T-helper 17 cell (primary cell): ENCODE measurements at regions not wholly inside any gene's neighbourhood (a gene's known extent, or its start where the extent isn't known, plus 50 kb on each side); places are given as distances from the start of the nearest gene placed in this dataset.

Experiments
- ATAC-seq: fragments of 150-1000 bp; cut with Tn5 transposase; 2 replicates; pipeline ENCODE4 v1.10.0; 2021; ENCODE audit warnings: mild to moderate bottlenecking, moderate library complexity
- DNase-seq, 3 donors: peaks; one replicate each; pipeline versions ENCODE4 v3.0.0 to v3.0.0-alpha.2; 2020 to 2021
- H3K9me3 ChIP-seq: one replicate; pipeline ENCODE4 v1.7.0; 2013; ENCODE audit warnings: low read length, mild to moderate bottlenecking; ENCODE audit not compliant: control insufficient read depth, poor library complexity, severe bottlenecking
- H3K27ac Mint-ChIP-seq: one replicate; pipeline ENCODE4 v1.8.0; 2022; ENCODE audit warnings: mild to moderate bottlenecking, moderate library complexity, mixed read lengths
- H3K27me3 Mint-ChIP-seq: one replicate; pipeline ENCODE4 v1.8.0; 2022; ENCODE audit warnings: mixed read lengths
- H3K36me3 Mint-ChIP-seq: one replicate; pipeline ENCODE4 v1.8.0; 2022; ENCODE audit warnings: low read depth, mixed read lengths
- H3K4me1 Mint-ChIP-seq: one replicate; pipeline ENCODE4 v1.8.0; 2022; ENCODE audit warnings: mild to moderate bottlenecking, mixed read lengths
- H3K4me3 Mint-ChIP-seq: one replicate; pipeline ENCODE4 v1.8.0; 2022; ENCODE audit warnings: mild to moderate bottlenecking, moderate library complexity, mixed read lengths

GRCh38 chr6:15841937-15842726, 179.3 kb upstream of the DTNBP1 start:
- DNase-seq, result no peak
- Mint-ChIP-seq H3K4me3 (no peak overlapping the region), H3K27me3 (peaks cover 18% of the 10 kb centered on the region), H3K4me1 (no peaks in the 10 kb centered on the region), H3K36me3 (no peaks in the 10 kb centered on the region), H3K27ac (no peak overlapping the region)
- H3K9me3 ChIP-seq, result no peaks in the 10 kb centered on the region
- no peak for ATAC-seq

- Mint-ChIP-seq H3K36me3 (no peaks in the 10 kb centered on the region), H3K27ac (no peak overlapping the region), H3K4me3 (no peak overlapping the region), H3K27me3 (peaks cover 18% of the 10 kb centered on the region), H3K4me1 (no peaks in the 10 kb centered on the region)
- DNase-seq (no peak), ATAC-seq (no peak)
- no peaks in the 10 kb centered on the region for H3K9me3 ChIP-seq
Observed at GRCh38 chr6:15839969-15840541, 177.2 kb upstream of the DTNBP1 start.

GRCh38 chr6:15837205-15837604, 174.4 kb upstream of the DTNBP1 start:
- no peaks in the 10 kb centered on the region for H3K36me3 Mint-ChIP-seq
- H3K27me3 Mint-ChIP-seq, result peaks cover 18% of the 10 kb centered on the region
- no peak for ATAC-seq
- DNase-seq, result no peak
- H3K4me3 Mint-ChIP-seq, result no peak overlapping the region
- H3K4me1 Mint-ChIP-seq, result no peaks in the 10 kb centered on the region
- H3K27ac Mint-ChIP-seq, result no peak overlapping the region
- H3K9me3 ChIP-seq, result no peaks in the 10 kb centered on the region

- Mint-ChIP-seq H3K4me1 (no peaks in the 10 kb centered on the region), H3K36me3 (no peaks in the 10 kb centered on the region), H3K4me3 (no peak overlapping the region), H3K27ac (no peak overlapping the region), H3K27me3 (peaks cover 8% of the 10 kb centered on the region)
- ATAC-seq (no peak), DNase-seq (no peak)
- H3K9me3 ChIP-seq, result no peaks in the 10 kb centered on the region
Observed at GRCh38 chr6:15832841-15833240, 170.0 kb upstream of the DTNBP1 start.

- Mint-ChIP-seq H3K4me1 (no peaks in the 10 kb centered on the region), H3K27ac (no peak overlapping the region), H3K27me3 (peaks cover 34% of the 10 kb centered on the region), H3K4me3 (no peak overlapping the region), H3K36me3 (peaks cover 2% of the 10 kb centered on the region)
- H3K9me3 ChIP-seq, result no peaks in the 10 kb centered on the region
- ATAC-seq (no peak), DNase-seq (no peak)
Observed at GRCh38 chr6:15829156-15829555, 166.3 kb upstream of the DTNBP1 start.

GRCh38 chr6:15827496-15828255, 164.8 kb upstream of the DTNBP1 start:
- H3K4me3 Mint-ChIP-seq, result no peak overlapping the region
- H3K27ac Mint-ChIP-seq, result no peak overlapping the region
- no peaks in the 10 kb centered on the region for H3K4me1 Mint-ChIP-seq

GRCh38 chr6:15826814-15827318, 164.0 kb upstream of the DTNBP1 start:
- H3K4me3 Mint-ChIP-seq, result no peak overlapping the region
- no peaks in the 10 kb centered on the region for H3K4me1 Mint-ChIP-seq
- H3K36me3 Mint-ChIP-seq, result peaks cover 2% of the 10 kb centered on the region
- DNase-seq (no peak), ATAC-seq (no peak)
- H3K27ac Mint-ChIP-seq, result no peak overlapping the region
- H3K27me3 Mint-ChIP-seq, result peaks cover 51% of the 10 kb centered on the region
- H3K9me3 ChIP-seq, result no peaks in the 10 kb centered on the region

More at GRCh38 chr6:15827496-15828255, 164.8 kb upstream of the DTNBP1 start:
- ATAC-seq, result no peak
- H3K9me3 ChIP-seq, result no peaks in the 10 kb centered on the region
- Mint-ChIP-seq H3K36me3 (peaks cover 2% of the 10 kb centered on the region), H3K27me3 (peaks cover 46% of the 10 kb centered on the region)
- DNase-seq, result no peak

GRCh38 chr6:15825332-15825930, 162.6 kb upstream of the DTNBP1 start:
- Mint-ChIP-seq H3K4me3 (no peak overlapping the region), H3K27me3 (peaks cover 62% of the 10 kb centered on the region), H3K27ac (no peak overlapping the region), H3K4me1 (peaks cover 2% of the 10 kb centered on the region), H3K36me3 (peaks cover 2% of the 10 kb centered on the region)
- no peak for DNase-seq
- no peaks in the 10 kb centered on the region for H3K9me3 ChIP-seq
- no peak for ATAC-seq

- Mint-ChIP-seq H3K27me3 (peaks cover 67% of the 10 kb centered on the region), H3K27ac (no peak overlapping the region), H3K36me3 (peaks cover 2% of the 10 kb centered on the region), H3K4me3 (no peak overlapping the region), H3K4me1 (peaks cover 2% of the 10 kb centered on the region)
- no peak for DNase-seq
- H3K9me3 ChIP-seq, result no peaks in the 10 kb centered on the region
- no peak for ATAC-seq
Observed at GRCh38 chr6:15824811-15825210, 162.0 kb upstream of the DTNBP1 start.

GRCh38 chr6:15823838-15824414, 161.1 kb upstream of the DTNBP1 start:
- no peak overlapping the region for H3K4me3 Mint-ChIP-seq
- no peaks in the 10 kb centered on the region for H3K9me3 ChIP-seq
- no peak for DNase-seq
- H3K4me1 Mint-ChIP-seq, result peaks cover 2% of the 10 kb centered on the region
- H3K27me3 Mint-ChIP-seq, result peaks cover 65% of the 10 kb centered on the region
- no peak overlapping the region for H3K27ac Mint-ChIP-seq
- no peak for ATAC-seq
- peaks cover 2% of the 10 kb centered on the region for H3K36me3 Mint-ChIP-seq

GRCh38 chr6:15822835-15823234, 160.0 kb upstream of the DTNBP1 start:
- DNase-seq (no peak), ATAC-seq (no peak)
- Mint-ChIP-seq H3K27me3 (peaks cover 59% of the 10 kb centered on the region), H3K4me1 (peaks cover 2% of the 10 kb centered on the region), H3K27ac (no peak overlapping the region), H3K36me3 (peaks cover 2% of the 10 kb centered on the region), H3K4me3 (no peak overlapping the region)
- no peaks in the 10 kb centered on the region for H3K9me3 ChIP-seq

GRCh38 chr6:15819841-15820240, 157.0 kb upstream of the DTNBP1 start:
- H3K4me1 Mint-ChIP-seq, result peaks cover 2% of the 10 kb centered on the region
- no peak overlapping the region for H3K27ac Mint-ChIP-seq
- no peak overlapping the region for H3K4me3 Mint-ChIP-seq
- DNase-seq (no peak), ATAC-seq (no peak)
- no peaks in the 10 kb centered on the region for H3K9me3 ChIP-seq
- H3K27me3 Mint-ChIP-seq, result peaks cover 53% of the 10 kb centered on the region
- no peaks in the 10 kb centered on the region for H3K36me3 Mint-ChIP-seq

- DNase-seq (no peak), ATAC-seq (no peak)
- peaks cover 50% of the 10 kb centered on the region for H3K27me3 Mint-ChIP-seq
- peaks cover 2% of the 10 kb centered on the region for H3K4me1 Mint-ChIP-seq
- no peaks in the 10 kb centered on the region for H3K36me3 Mint-ChIP-seq
- no peak overlapping the region for H3K27ac Mint-ChIP-seq
- no peak overlapping the region for H3K4me3 Mint-ChIP-seq
- no peaks in the 10 kb centered on the region for H3K9me3 ChIP-seq
Observed at GRCh38 chr6:15819226-15819625, 156.4 kb upstream of the DTNBP1 start.
